Kidney glomerular epithelial cell (primary cell): ENCODE measurements at regions not wholly inside any gene's neighbourhood (a gene's known extent, or its start where the extent isn't known, plus 50 kb on each side); places are given as distances from the start of the nearest gene placed in this dataset.

Experiments
- DNase-seq: peaks from one replicate; lab custom pipeline; 2025; lab: John Stamatoyannopoulos, UW

DNA sequence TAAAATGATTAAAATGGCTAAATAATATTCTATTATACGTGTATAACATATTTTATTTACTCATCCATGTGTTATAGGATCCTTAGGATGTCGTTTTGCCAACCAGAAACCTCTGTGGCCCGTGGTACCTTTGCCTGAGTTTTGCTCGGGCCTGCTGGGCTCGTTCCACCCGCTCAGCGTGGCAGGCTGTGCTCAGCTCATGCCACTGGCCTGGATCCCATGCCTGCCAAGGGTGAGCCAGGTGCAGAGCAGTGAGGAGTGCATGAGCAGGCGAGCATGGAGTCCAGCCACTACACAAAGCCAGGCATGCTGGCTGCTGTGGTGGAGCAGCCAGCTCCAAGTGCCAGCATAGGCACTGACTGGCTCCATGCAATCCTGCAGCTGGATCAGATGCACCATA is 417.2 kb downstream of the TTLL7 start:
- no peak for DNase-seq

DNA sequence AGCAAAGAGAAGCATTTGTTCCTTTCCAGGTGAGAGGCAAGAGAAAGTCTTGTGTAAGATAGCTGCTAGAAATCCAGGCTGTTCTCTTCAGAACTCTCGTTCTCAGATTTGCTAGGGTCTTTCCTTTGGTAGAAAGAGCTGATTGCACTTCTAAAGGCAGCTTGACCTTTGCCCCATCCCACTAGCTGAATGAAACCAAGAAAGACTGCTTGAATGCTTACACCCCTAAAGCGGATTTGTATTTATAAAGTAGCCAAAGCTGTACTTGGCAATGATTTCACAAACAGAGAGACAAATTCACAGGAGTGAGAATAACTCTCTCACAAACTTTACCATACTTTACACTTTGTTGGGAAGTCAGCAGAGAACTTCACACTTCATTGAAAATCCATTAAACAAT is 424.1 kb downstream of the TTLL7 start:
- no peak for DNase-seq

DNA sequence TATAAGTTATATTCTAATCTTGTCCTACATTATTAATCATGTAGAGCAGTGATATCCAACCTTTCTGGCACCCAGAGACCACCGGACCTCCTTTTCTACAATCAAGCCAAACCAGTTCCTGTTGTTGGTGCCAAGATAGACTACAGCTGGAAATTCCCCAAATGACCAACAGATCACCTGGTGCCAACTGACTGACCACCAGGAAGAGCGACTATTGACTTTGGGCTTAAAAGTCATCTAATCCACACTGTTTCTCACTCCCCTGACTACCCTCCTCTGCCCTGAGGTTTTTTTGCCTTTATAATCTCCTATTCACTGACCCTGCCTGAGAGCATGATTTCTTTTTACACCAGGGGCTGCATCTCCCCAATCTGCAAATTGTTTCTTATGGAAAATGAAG is 425.2 kb downstream of the TTLL7 start:
- DNase-seq = no peak

DNA sequence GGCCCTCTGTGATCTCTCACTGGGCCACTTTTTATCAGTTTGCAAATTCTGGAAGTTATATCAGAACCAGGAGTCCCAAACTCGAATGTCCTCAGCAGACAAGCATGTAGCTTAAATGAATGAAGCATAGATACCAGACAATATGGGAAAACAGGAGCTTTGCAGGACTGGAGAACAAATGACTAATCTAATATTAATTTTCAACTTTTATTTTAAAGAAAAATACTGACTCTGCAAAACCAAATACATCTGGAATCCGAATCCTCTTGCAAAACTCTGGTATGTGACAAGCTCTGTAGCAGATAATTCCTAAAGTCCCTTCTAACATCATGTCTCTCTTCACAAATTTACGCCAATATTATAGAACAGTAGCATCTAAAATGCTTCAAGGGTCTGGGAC is 427.4 kb downstream of the TTLL7 start:
- no peak for DNase-seq

DNA sequence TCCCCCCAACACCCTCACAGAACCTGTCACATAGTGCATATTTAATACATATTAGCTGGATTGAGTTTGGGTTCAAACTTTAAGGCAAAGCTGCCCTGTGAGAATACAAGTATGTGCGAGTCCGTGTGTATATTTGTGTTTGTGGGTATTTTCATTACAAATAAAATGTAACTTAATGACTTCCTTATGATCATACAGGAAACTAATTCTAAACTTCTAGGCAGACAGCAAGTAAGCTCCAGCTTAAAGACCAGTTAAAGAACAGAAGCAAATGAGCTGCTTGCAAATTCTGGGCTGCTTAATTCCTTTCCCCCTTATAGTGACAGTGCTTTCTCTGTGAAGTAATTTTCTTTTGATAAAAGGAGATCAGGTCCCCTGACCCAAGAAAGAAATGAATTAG is 437.6 kb downstream of the TTLL7 start:
- no peak for DNase-seq

DNA sequence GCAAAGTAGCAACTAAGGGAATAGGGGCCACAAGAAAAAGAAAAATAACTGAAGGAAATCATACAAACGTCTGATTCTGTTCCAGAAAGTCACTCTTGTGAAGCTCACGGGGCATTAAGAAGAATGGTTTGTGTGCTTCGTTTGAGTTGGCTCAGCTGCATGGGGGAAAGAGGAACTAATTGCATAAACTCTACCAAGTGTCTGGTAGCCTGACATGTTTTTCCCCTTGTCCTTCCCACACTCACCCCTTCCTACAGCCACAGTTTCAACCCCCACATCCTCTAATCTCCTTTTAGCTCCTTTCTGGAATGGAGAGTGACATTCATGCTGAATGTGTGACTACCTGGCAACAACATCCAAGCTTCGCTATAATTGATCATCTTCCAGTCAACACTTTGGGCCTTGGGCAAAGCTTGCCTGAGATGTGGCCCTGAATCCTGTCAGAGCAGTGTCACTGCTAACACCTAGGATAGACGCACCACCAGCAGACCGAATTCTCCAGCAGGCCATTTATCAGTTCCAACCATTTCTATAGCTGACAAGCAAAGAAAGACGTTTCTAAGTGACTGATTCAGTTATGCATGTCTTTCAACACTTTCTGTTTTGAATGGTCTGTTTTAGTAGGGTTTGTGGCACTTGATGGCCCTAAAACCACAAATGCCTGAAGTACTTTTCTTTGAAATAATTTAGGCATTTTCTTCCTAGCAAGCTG is 439.6 kb downstream of the TTLL7 start:
- DNase-seq = no peak

DNA sequence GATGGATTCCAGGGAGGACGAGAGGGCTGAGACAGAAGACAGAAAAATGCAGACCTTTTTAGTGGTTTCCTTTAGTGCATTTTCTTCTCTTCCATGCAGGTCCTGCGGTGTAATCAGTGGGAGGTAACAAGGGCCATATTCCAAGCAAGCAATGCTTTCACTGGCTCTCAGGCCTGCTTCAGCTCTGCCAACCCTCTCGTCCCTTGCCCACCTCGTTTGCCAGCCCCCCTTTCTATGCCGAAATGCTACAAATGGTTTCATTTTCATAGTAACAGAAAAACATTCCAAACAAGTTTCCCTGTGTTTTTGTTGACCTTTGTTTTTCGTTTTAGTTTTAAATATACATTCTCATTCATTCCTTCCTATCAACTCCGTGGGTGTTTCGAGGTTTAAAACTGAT is 443.1 kb downstream of the TTLL7 start:
- no peak for DNase-seq

DNA sequence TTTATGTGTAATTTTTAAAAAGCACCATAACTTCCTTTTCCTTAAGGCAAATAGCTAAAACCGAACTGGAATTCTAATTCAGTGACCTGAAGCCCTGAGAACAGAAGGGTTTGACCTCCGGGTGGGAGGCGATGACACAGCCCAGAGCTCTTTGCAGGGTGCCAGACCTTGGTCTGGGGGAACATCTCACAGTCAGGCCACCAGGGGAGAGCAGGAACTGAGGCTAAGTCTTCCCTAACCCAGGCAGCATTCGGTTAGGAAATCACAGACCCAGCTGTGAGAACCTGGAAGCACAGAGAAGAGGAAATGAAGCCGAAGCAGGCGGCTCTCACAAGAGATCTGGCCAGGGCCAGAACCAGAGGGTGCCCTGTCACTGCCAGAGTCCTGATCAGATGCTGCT is 444.8 kb downstream of the TTLL7 start:
- DNase-seq = no peak

DNA sequence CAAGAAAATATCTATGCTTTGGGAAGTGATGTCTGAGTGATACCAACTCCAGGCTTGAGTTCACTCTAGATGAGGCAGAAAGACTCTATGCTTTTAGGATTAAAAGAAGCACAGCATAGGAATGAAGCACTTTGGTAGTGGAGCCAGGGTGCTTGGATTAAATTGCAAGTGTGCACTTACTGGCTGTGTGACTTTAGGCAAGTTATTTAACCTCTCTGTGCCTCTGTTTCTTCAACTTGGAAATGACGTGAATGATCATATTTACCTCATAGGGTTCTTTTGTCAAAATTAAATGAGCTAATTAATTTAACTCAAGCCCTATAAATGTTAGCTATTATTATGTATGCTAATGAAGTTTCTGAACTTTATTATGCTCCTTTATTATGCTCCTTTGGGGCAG is 446.1 kb downstream of the TTLL7 start:
- no peak for DNase-seq

DNA sequence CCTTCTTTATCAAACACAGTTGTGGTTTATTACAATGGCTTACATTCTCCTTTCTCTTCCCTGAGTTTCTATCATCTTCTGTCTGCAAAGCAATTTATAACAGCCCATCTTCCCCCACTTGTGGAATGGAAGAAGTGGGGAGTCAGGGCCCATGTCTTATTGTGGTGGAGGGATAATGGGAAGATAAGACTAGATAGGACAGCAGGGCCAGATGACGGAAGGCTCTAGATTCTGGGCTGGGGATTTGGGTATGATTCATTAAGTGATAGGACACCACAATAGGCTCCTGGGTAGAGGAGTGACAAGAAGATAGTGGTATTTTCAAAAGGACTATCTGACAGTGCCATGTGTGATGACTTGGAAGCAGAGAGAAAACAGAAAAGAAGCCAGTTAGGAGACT is 450.6 kb downstream of the TTLL7 start:
- no peak for DNase-seq

DNA sequence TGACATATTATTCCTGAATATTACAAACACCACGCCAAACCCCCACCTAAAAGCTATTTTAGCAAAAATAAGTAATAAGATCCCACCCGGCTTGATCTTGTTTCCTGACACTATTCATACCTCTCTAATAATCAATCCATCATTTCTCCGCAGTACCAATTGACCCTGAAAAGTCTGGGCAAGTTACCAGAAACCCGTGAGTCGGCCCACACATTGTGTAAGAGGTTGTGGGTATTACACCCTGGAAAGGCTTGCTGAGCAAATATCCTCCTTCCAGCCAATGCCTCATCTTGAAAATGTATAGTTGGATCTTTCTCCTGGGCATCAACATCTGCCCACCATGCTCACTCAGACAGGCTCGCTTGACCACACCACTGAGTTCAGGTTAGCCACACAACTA is 451.0 kb downstream of the TTLL7 start:
- DNase-seq = no peak

DNA sequence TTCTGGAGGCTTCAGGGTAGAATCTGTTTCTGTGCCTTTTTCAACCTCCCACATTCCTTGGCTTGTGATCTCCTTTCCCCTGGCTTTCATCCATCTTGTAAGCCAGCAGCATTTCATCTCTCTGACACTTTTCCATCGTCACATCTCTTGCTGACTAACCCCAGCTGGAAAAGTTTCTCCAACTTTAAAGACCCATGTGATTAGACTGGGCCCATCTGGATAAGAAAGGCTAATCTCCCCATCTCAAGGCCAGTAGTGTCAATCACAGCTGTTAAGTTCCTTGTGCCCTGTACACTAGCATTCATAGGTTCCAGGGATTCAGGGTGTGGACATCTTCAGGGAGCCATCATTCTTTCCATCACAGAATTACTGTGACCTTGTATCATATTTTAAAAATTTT is 452.1 kb downstream of the TTLL7 start:
- no peak for DNase-seq

DNA sequence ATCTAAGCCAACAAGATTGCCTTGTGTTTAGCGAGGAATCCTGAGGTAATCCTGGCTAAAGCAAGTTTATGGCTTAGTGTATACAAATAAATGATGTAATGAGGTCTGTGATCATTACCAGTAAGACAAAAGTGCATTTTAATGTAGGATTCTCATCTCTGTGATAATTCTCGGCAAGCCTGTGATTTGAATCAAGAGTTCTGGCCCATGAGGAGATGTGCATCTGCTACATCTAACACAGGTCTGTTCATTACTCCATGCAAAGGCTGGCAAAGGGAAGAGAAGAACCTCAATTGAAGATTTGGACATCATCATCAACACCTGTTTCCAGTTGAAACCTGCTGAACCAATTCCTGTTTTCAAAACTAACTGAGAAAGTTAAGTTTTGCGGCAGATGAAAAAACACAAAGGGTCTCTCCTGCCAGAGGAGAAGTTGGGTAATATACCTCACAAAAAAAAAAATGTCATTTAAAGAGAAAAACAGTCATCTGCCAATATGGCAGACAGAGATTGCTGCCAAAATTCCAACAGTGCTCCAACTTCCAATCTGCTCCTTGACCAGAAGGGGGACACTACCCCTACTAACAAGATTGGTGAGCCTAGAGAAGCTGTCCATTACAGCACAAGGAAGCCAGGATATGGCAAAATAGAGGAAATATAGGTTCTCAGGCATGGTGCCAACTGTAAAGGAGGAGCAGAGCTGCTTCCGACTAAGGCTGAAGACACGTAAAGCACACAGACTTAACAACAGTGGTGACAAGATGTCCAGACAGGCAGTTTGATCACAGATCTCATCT is 453.7 kb downstream of the TTLL7 start:
- DNase-seq = no peak

DNA sequence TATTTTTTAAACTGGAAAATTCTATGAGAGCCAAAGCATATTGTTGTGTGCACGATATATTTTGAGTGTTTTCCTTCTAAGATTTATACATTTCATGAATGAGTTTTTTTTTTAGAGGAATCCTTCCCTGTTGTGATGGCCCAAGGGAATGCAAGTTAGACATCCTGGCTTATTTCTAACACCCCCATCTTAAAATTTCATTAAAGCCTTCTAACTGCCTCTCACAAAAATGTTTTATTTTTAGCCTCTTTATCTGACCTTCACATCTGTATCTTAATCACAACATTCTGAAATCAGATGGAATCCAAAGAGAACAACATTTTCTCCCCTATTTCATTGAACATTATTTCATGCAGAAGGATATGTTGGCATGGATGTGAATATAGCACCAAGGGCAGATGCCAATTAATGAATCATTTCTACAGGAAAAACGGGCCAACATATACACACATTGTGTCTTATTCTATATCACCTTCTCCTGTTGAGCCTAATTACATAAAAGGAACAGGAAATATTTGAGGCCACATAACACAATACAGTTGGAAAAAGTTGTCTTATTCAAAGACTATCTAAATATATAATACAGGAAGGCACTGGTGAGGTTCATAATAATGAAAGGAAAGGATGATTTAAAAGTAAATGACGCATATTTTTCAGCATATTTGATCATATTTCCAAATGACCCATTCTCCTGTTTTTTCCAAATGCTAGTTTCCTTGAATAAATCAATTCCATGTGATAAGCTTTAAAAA is 455.5 kb downstream of the TTLL7 start:
- no peak for DNase-seq

DNA sequence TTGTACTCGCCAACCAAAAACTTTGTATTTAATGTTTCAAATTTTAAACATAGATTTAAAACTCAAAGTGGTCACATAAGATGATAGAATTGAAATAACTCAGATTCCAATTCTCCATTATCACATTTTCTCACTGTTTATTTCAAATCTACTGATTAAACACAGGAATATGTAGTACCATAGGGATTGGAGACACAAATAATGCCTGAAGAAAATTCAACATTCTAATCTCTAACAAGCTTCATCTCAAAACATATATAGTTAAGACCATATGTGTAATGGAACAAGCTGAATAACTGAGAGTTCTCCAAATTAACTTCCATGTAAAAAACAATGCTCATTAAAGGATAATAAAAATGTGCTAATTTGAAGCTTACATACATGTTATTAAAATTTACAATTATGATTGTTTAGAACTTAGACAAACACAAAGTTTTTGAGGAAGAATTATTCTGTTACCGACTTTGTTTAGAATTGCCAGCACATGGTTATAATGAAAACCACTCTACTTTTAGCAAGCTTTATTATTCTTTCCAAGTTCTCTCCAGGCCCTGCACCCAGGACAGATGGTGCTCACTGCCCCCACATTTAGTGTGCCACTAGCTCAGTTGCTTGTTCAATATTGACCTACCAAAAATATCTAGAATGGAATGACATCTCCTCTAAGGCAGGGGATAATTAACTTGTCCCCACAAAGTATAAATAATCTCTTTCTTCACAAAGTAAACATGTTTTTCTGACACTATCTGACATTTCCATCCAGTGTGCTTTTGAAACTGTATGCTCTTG is 467.2 kb downstream of the TTLL7 start:
- DNase-seq = no peak

DNA sequence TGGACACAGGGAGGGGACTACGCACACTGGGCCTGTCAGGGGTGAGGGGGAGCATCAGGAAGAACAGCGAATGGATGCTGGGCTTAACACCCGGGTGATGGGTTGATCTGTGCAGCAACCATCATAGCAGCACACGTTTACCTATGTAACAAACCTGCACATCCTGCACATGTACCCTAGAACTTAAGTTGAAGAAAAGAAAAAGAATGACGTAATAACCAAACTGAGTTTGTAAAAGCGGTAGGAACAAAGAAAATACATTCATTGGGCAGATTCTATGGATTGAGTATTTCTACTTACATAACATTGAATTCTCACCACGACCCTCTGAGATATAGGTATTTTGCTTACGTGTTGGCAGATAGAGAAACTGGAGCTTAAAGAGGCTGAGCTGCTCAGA is 468.4 kb downstream of the TTLL7 start:
- no peak for DNase-seq

DNA sequence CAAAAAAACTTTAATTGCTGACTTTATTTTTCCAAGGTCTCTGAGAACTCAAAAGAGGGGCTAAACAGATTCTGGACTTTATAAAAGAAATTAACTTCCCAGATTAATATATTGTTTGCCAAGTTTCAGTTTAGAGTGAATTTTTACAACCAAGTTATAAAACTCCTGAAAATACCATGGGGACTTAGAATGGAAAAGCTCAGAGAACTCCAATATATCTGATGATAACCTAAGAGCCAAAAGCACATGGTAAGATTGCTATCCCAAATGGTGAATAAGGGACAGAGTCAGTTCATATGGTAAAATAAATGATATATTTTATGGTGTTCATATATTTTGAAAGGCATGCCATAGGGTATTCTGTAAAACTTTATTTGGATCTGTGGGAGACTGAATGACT is 470.9 kb downstream of the TTLL7 start:
- no peak for DNase-seq

DNA sequence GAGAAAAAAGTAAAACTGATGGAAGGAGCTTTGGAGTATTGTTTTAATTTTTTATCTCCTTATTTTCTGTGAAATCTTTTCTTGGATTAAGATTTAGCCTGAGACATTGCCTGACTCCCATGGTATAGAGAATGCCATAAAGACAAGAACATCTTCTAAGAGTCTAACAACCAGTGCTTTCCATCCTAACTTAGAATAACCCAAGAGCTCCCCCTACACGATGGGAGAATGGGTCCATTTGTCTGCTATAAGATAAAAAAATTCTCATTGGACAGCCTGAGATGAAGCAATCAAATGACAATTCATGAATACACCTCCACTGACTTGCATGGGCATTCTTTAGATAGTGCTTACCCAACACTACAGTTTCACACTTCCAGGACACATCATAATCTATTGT is 478.1 kb downstream of the TTLL7 start:
- no peak for DNase-seq

DNA sequence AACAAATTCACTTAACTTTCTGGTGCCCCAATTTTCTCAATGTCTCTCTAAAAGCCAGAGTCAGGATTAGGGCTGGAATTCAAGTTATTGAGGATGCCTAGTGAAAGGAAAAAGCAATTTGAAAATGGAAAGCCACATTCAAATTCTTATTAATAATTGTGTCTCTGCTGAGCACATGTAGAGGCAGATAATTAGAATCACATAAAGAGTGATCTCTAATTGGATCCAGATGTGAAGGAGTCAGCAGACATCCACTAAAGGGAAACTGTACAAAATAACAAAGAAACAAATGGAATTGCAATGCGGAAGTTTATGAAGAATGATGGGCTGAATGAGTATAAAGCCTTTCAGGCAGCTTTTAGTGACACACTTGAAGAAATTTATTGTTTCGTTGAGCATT is 482.6 kb downstream of the TTLL7 start:
- DNase-seq = no peak

DNA sequence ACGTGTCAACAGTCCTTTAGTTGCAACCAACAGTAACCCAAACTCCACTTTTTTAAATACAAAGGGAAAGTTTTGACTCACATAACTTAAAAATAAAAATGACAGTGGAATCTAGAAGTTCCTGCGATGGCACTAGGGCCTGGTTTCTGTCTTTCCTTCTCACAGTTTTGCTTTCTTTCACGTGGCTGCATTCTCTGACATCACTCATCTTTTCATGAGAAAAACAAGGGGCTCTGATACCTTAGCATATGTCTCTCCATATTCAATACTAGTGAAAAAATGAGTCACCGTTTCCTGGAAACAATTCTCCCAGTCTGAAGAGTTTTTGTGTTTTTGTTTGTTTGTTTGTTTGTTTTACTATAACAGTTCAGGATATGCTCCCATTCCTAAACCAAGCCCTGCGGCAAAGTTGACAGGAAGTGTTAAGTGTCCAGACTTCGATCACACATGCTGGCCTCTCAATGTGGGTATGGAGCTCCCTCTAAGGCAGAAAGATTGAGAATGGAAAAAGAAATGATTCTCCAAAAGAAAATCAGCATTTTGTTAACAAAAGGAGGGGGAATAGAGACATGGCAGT is 483.3 kb downstream of the TTLL7 start:
- no peak for DNase-seq

DNA sequence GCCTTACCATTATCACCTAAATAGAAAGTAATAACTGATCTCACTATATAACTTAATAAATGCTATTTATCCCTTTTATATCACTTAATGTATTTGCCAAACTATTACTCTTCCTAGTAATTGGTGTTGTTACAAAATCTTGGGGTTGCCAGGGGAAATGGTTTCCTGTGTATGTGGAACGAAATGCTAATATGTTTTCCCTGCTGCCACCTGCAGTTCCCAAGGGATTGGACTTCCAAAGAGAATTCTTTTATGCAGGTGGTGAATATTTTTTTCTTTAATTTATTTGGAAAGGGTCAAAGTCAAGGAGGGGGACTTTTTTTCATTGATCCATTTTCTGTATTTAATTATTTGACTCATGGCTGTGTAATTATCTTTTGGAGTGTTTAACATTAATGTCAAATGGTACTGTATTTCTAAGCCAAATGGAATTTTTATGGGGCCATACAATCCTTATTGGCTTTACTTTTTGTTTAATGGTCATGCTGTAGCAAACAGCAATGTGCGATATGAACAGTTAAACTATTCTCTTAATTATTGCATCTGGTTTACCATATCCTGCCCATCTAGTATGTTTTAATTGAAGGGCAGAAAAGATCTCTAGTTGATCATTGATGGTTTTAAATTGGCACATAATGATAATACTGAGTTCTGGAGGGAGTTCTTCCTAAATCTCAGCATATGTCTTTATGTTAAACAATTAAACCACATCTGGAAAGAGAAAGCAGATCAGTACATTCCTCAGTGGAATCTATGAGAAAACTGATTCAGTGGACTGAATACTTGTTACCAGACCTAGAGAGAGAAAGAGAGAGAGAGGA is 486.3 kb downstream of the TTLL7 start:
- no peak for DNase-seq
